HepG2 (cell line): ENCODE measurements at regions not wholly inside any gene's neighbourhood (a gene's known extent, or its start where the extent isn't known, plus 50 kb on each side); places are given as distances from the start of the nearest gene placed in this dataset.

Source experiments
- ATAC-seq: fragments of 200-7000 bp; cut with Tn5 transposase; 3 replicates; pipeline ENCODE4 v1.9.1; 2020; ENCODE audit warnings: mild to moderate bottlenecking, moderate library complexity
- BruUV-seq: library from RNA; stranded (reverse); fragments of 400-500 nt; replicated peaks from 2 replicates; lab custom pipeline; 2021; lab: Mats Ljungman, UMichigan
- CTCF ChIA-PET: fragments of 300-600 bp; formaldehyde crosslinking; extraction: SDS; loops from one replicate; lab custom pipeline; 2021; ENCODE audit warnings: low total read pairs, inconsistent platforms, low intra/inter-chr PET ratio; lab: Yijun Ruan, JAX
- POLR2A ChIA-PET: fragments of 350-600 bp; sonication (Branson Sonifier 250); formaldehyde crosslinking; loops from one replicate; lab custom pipeline; 2020; ENCODE audit warnings: antibody characterized with exemption, inconsistent platforms; lab: Yijun Ruan, JAX
- DNase-seq: peaks from one replicate; pipeline ENCODE4 v3.0.0-alpha.2; 2015; ENCODE audit warnings: low spot score
- FAIRE-seq: peaks from 3 replicates; lab custom pipeline; 2011; peaks lifted over from hg19 to GRCh38; lab: Jason Lieb, UNC
- H2AFZ ChIP-seq: one replicate; pipeline ENCODE4 v1.6.1; 2011; ENCODE audit warnings: low read length, inconsistent platforms
- H3K27ac ChIP-seq: fragments of 300-600 bp; 3 replicates; pipeline ENCODE4 v1.8.0; 2011; ENCODE audit warnings: mixed run types, mild to moderate bottlenecking, mixed read lengths, low read length, inconsistent platforms; ENCODE audit not compliant: insufficient read depth; ENCODE audit errors: extremely low read length
- H3K27me3 ChIP-seq, 2 experiments: fragments of 200-600 bp in 1 of 2; 2 replicates in 1 of 2; 3 replicates in 1 of 2; pipeline versions ENCODE4 v1.6.0 to v1.8.0; 2011; ENCODE audit warnings: low read length in 2 of 2, mild to moderate bottlenecking in 2 of 2, moderate library complexity in 2 of 2, inconsistent platforms in 1 of 2; ENCODE audit not compliant: insufficient read depth in 2 of 2, control insufficient read depth in 1 of 2
- H3K36me3 ChIP-seq, 2 experiments: fragments of 200-600 bp in 1 of 2; replicated peaks in 1 of 2; 2 replicates in 1 of 2; 3 replicates in 1 of 2; pipeline versions ENCODE4 v1.5.1 to v1.8.0; 2011; ENCODE audit warnings: low read length in 2 of 2, inconsistent platforms in 1 of 2; ENCODE audit not compliant: insufficient read depth in 2 of 2, control insufficient read depth in 1 of 2
- H3K4me1 ChIP-seq: 2 replicates; pipeline ENCODE4 v1.5.1; 2012; ENCODE audit warnings: low read length, inconsistent platforms; ENCODE audit not compliant: insufficient read depth
- H3K4me2 ChIP-seq: 2 replicates; pipeline ENCODE4 v1.6.0; 2011; ENCODE audit warnings: low read depth, low read length, inconsistent platforms
- H3K4me3 ChIP-seq, 3 experiments: fragments of 200-600 bp in 1 of 3; sonication (generic), shearing (Covaris generic) in 1 of 3; replicated peaks in 1 of 3; 2 replicates each; pipeline ENCODE4 v1.5.1; 2011 to 2016; ENCODE audit warnings: low read length in 3 of 3, inconsistent platforms in 2 of 3, low read depth in 2 of 3, mild to moderate bottlenecking in 2 of 3, control low read depth in 1 of 3, mixed read lengths in 1 of 3; ENCODE audit not compliant: insufficient read depth in 1 of 3
- H3K79me2 ChIP-seq: one replicate; pipeline ENCODE4 v1.6.1; 2011; ENCODE audit warnings: low read length, inconsistent platforms; ENCODE audit not compliant: insufficient read depth
- H3K9ac ChIP-seq: 2 replicates; pipeline ENCODE4 v1.6.0; 2011; ENCODE audit warnings: mild to moderate bottlenecking, low read depth, low read length, inconsistent platforms; ENCODE audit not compliant: insufficient read depth
- H3K9me3 ChIP-seq: 2 replicates; pipeline ENCODE4 v1.5.1; 2012; ENCODE audit warnings: mild to moderate bottlenecking, low read length
- H4K20me1 ChIP-seq: 2 replicates; pipeline ENCODE4 v1.6.0; 2011; ENCODE audit warnings: inconsistent platforms, mild to moderate bottlenecking, low read length, moderate library complexity; ENCODE audit not compliant: insufficient read depth
- FOXP4 ChIP-seq: sonication (generic); formaldehyde crosslinking; IDR thresholded peaks from 2 replicates; pipeline ENCODE4 v1.4.0; 2020; ENCODE audit warnings: missing genetic modification reagents
- HOXA7 ChIP-seq: sonication (generic); formaldehyde crosslinking; IDR thresholded peaks from 2 replicates; pipeline ENCODE4 v1.8.1; 2022; ENCODE audit warnings: mild to moderate bottlenecking, missing genetic modification reagents, moderate library complexity
- KLF12 ChIP-seq: sonication (generic); formaldehyde crosslinking; IDR thresholded peaks from 2 replicates; pipeline ENCODE4 v1.4.0; 2020; ENCODE audit warnings: missing genetic modification reagents, borderline replicate concordance
- KMT2B ChIP-seq: IDR thresholded peaks from 2 replicates; pipeline ENCODE4 v1.6.1; 2016; ENCODE audit warnings: missing genetic modification reagents, missing compliant biosample characterization
- MAFF ChIP-seq: IDR thresholded peaks from 2 replicates; pipeline ENCODE4 v1.6.1; 2011; ENCODE audit warnings: low read depth, low read length, improper control_type of control experiment
- MAFK ChIP-seq, 2 experiments: IDR thresholded peaks in 1 of 2; conservative IDR thresholded peaks in 1 of 2; 2 replicates each; pipeline ENCODE4 v1.6.1; 2011; ENCODE audit warnings: improper control_type of control experiment in 2 of 2, low read length in 2 of 2
- REXO4 ChIP-seq: sonication (generic); formaldehyde crosslinking; IDR thresholded peaks from 2 replicates; pipeline ENCODE4 v1.8.0; 2022; ENCODE audit warnings: missing genetic modification reagents, mild to moderate bottlenecking, borderline replicate concordance
- THAP8 ChIP-seq: sonication (generic); formaldehyde crosslinking; IDR thresholded peaks from 2 replicates; pipeline ENCODE4 v1.5.1; 2020; ENCODE audit warnings: missing genetic modification reagents, mild to moderate bottlenecking, borderline replicate concordance
- YY1 ChIP-seq: IDR thresholded peaks from 2 replicates; pipeline ENCODE4 v1.6.1; 2011; ENCODE audit warnings: low read length, low read depth, moderate library complexity, mild to moderate bottlenecking; ENCODE audit not compliant: insufficient read depth, insufficient replicate concordance
- ZNF230 ChIP-seq: sonication (generic); formaldehyde crosslinking; IDR thresholded peaks from 2 replicates; pipeline ENCODE4 v1.4.0; 2020; ENCODE audit warnings: mild to moderate bottlenecking, missing genetic modification reagents
- ZNF382 ChIP-seq: sonication (generic); formaldehyde crosslinking; IDR thresholded peaks from 2 replicates; pipeline ENCODE4 v1.5.0; 2020; ENCODE audit warnings: missing genetic modification reagents, mild to moderate bottlenecking, borderline replicate concordance
- ZNF446 ChIP-seq: sonication (generic); formaldehyde crosslinking; IDR thresholded peaks from 2 replicates; pipeline ENCODE4 v1.5.0; 2020; ENCODE audit warnings: mild to moderate bottlenecking, missing genetic modification reagents
- ZNF460 ChIP-seq: sonication (generic); formaldehyde crosslinking; IDR thresholded peaks from 2 replicates; pipeline ENCODE4 v1.5.1; 2020; ENCODE audit warnings: missing genetic modification reagents, mild to moderate bottlenecking, borderline replicate concordance
- ZNF660 ChIP-seq: sonication (generic); formaldehyde crosslinking; IDR thresholded peaks from 2 replicates; pipeline ENCODE4 v1.5.1; 2020; ENCODE audit warnings: mild to moderate bottlenecking, low read depth, missing genetic modification reagents, borderline replicate concordance
- ZNF674 ChIP-seq: sonication (generic); formaldehyde crosslinking; IDR thresholded peaks from 2 replicates; pipeline ENCODE4 v1.5.0; 2020; ENCODE audit warnings: low read depth, mild to moderate bottlenecking, missing genetic modification reagents
- WGBS: methylation state at CpG from one replicate; pipeline ENCODE4 v1.1.6; 2017; ENCODE audit warnings: low lambda C conversion rate; 5-methylcytosine and 5-hydroxymethylcytosine counted together
- in situ Hi-C: cut with HindIII; loops from 2 replicates; pipeline ENCODE4 v1.10.0; 2017; ENCODE audit warnings: low pct_unique_long_range_greater_than_20kb; ENCODE audit not compliant: extremely low pct_ligation_motif_present
- intact Hi-C: fragments of 100-400 bp; cut with micrococcal nuclease; formaldehyde crosslinking; loops from one replicate; pipeline ENCODE4 v1.10.0; 2022; ENCODE audit not compliant: unreplicated experiment

- Histone ChIP-seq H3K4me3 (no peak overlapping the region), H2AFZ (no peak overlapping the region), H3K27me3 (peaks cover 0 to 6% of the 10 kb centered on the region in 2 experiments; a peak in 1 of 5 replicates), H3K9ac (no peak overlapping the region), H4K20me1 (no peaks in the 10 kb centered on the region), H3K4me2 (no peak overlapping the region), H3K9me3 (peaks cover 5% of the 10 kb centered on the region; the same call in 1 of the 2 replicates), H3K36me3 (no peaks in the 10 kb centered on the region), H3K4me1 (peaks cover 12% of the 10 kb centered on the region; the same call in 1 of the 2 replicates), H3K79me2 (no peaks in the 10 kb centered on the region), H3K27ac (no peak overlapping the region)
- BruUV-seq, result no TSS peak
- FAIRE-seq, result no peak
- CTCF ChIA-PET, result no interaction called here
- 46% methylated on average over 6 of the region's 6 CpGs for WGBS
- no peak for DNase-seq
- ATAC-seq, result no peak
- in situ Hi-C loops, result no loop called here
- POLR2A ChIA-PET, result no interaction called here
- no peak for TF ChIP-seq ZNF446
- no peak for TF ChIP-seq ZNF674
- TF ChIP-seq KLF12 (CRISPR knock-in tag), result no peak
- TF ChIP-seq MAFK (conservative IDR thresholded peaks at IDR 0.05 in 1 of 2, IDR thresholded peaks at IDR 0.05 in 1 of 2; ENCODE audit: low read length in 2 of 2), result peak; percentile 46 to 51; a peak in 3 of 4 replicates
- TF ChIP-seq HOXA7, result no peak
- TF ChIP-seq ZNF382 (CRISPR knock-in tag), result no peak
- peak; percentile 57 for TF ChIP-seq MAFF
- intact Hi-C loops, result no loop called here
Observed at GRCh38 chr5:72602696-72603685, 95.8 kb upstream of the ZNF366 start.

GRCh38 chr5:72601861-72602260 is 94.7 kb upstream of the ZNF366 start:
- Histone ChIP-seq H3K9ac (no peak overlapping the region), H3K27me3 (peaks cover 0 to 6% of the 10 kb centered on the region in 2 experiments; a peak in 1 of 5 replicates), H2AFZ (no peak overlapping the region), H3K9me3 (peaks cover 5% of the 10 kb centered on the region; the same call in 1 of the 2 replicates), H3K36me3 (no peaks in the 10 kb centered on the region), H3K4me2 (no peak overlapping the region), H3K27ac (no peak overlapping the region), H3K4me3 (no peak overlapping the region), H3K79me2 (no peaks in the 10 kb centered on the region), H4K20me1 (no peaks in the 10 kb centered on the region), H3K4me1 (peaks cover 14% of the 10 kb centered on the region; the same call in 1 of the 2 replicates)
- ATAC-seq, result no peak
- FAIRE-seq, result no peak
- intact Hi-C loops, result no loop called here
- TF ChIP-seq ZNF460 (CRISPR knock-in tag), result no peak
- TF ChIP-seq THAP8 (CRISPR knock-in tag), result no peak
- TF ChIP-seq YY1, result no peak
- TF ChIP-seq KMT2B (CRISPR knock-in tag), result no peak
- TF ChIP-seq REXO4 (CRISPR knock-in tag), result no peak
- no peak for TF ChIP-seq ZNF660 (CRISPR knock-in tag)
- TF ChIP-seq ZNF230 (CRISPR knock-in tag), result no peak
- no peak for TF ChIP-seq FOXP4 (CRISPR knock-in tag)
- 0% methylated on average over 1 of the region's 1 CpG for WGBS
- in situ Hi-C loops, result no loop called here
- CTCF ChIA-PET, result no interaction called here
- DNase-seq, result no peak
- POLR2A ChIA-PET, result no interaction called here
- no TSS peak for BruUV-seq
